D341Med (cell line): ENCODE measurements at regions not wholly inside any gene's neighbourhood (a gene's known extent, or its start where the extent isn't known, plus 50 kb on each side); places are given as distances from the start of the nearest gene placed in this dataset.
"Not testable (repeated sequence)": the region's sequence is repeated elsewhere in the genome, so short reads cannot be mapped to it uniquely, and the experiment has no call there.

Source experiments
- DNase-seq: peaks from one replicate; pipeline ENCODE4 v3.0.0; 2012; ENCODE audit warnings: low spot score

GRCh38 chr1:74818241-74818640, 85.3 kb downstream of the TYW3 start:
- DNase-seq = no peak

GRCh38 chr1:74818661-74819456, 85.9 kb downstream of the TYW3 start:
- no peak for DNase-seq

- DNase-seq = no peak
Measured at GRCh38 chr1:74822851-74823401, 90.0 kb downstream of the TYW3 start.

GRCh38 chr1:74824497-74825107, 91.7 kb downstream of the TYW3 start:
- no peak for DNase-seq

- DNase-seq = no peak
Measured at GRCh38 chr1:74830766-74831165, 97.8 kb downstream of the TYW3 start.

- DNase-seq = no peak
Measured at GRCh38 chr1:74834261-74834660, 101.3 kb downstream of the TYW3 start.

DNA sequence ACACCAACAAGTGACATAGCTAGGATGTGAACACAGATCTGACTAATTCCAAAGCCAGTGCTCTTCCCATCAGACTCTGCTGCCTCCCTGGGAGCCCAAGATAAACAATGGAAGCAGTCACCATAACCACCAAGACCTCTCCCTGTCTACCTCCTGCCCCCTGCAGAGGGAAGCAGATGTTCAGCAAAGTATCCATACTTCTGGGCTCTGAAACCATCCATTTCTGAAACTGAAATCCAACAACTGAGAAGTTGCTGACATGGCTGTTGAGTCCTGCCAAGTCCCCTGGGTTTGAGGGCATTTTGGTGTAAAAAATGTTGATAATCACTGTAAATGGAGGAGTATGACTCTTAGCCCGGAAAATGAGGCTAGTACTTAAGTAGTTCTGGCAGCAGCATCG, 102.1 kb downstream of the TYW3 start:
- DNase-seq = no peak

GRCh38 chr1:74842726-74843125, 109.8 kb downstream of the TYW3 start:
- no peak for DNase-seq

DNA sequence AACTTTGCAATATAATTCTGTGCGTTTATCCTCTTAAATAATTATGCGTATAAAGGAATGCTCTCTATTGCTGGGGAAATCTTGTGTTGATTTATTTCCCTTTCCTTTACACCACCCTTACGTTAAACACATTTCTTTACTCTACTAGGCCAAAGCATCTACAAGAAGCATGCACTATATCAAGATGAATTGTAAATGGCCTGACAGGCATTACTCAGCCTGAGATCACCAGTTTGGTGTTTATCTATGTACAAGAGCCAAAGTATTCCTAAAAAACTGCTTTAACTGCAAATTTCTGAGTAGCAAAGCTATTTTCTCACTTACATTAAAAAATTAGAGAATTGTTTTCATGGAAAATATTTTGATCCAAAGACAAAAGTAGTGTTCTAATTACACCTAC, 114.8 kb downstream of the TYW3 start:
- DNase-seq = no peak

DNA sequence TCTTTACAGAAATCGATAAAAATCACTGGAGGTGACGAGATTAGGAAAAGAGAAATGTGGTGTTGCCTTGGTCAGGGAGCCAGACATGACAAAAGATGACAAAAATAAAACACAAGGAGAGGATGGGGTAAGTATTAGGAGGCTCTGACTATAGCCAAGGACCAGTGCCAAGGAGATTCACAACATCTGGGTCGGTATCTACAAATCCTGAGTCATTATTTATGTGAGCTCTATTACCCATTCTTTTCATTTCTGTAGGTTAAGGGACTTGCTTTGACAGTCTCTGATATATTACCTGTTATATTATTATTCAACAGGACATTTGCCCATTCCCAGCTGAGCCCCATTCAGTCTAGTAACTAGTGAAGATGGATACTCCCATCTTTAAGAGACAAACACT, 120.8 kb downstream of the TYW3 start:
- DNase-seq = no peak

DNA sequence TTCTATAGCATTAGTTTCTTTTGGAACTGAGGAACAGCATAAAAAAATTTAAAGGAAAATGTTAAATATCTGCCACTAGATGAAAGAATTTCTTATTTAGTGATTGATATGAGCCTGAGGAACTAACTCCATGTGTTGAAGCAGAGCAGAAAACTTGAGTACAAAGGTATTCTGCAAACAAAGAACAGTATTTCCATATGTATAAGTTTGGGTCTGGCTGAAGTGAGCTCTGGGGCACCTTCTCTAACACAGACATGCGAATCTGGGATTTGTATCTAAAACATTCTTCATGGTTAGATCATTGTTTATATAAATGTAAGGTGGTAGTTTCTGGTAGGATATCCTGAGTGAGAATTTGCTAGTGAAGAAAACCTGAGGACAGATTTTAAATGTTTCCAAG, 123.2 kb downstream of the TYW3 start:
- DNase-seq = no peak

DNA sequence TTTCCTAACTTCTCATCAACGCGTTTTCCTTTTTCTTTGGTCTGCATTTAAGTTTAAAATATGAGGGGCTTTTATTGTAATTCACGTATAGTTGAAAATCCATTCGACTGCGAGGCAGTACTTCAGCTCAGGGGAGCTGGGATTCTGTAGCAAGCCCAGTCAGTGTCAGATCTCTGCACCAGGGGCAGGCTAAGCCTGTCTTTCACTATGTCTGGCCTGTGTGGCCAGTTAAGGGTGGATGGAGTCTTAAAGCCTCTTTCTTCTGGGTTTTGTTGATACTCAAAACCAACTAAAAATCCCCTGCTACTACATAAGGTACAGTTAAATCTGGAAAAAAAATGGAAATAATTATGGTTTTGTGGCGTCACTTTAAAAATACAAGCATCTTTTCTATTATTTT, 124.7 kb downstream of the TYW3 start:
- no peak for DNase-seq

DNA sequence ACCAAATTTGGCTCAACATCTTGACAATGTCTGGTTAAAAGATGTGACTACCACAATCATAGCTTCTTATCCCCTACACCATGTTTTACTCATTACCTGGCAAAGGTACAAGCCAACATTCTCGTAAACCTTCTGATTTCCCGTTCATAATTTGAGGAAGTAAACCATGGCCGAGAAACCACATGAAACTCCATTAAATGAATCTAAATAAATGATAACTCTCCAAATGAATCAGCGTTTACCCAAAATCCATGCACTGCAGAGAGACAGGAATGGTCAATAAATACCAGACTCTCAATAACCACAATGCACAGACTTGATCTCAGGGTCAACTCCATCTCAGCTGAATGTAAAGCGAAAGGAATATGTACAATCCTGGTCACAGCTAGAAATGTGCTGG, 125.2 kb downstream of the TYW3 start:
- DNase-seq = no peak

GRCh38 chr1:74861867-74862266, 128.9 kb downstream of the TYW3 start:
- DNase-seq = no peak

DNA sequence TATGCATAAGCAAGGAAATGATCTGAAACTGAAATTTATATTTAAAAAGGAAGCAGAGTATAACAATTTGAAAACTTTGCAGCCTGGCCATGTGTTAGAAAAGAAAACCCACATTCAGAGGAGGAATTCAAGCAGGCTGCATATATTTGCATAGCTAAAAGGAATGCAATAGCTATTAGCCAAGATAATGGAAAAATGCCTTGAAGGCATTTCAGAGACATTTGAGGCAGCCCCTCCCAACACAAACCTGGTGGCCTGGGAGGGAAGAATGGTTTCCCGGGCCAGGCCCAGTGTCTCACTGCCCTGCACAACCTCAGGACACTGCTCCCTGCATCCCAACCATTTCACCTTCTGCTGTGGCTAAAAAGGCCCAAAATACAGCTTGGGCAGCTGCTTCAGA, 136.8 kb downstream of the TYW3 start:
- no peak for DNase-seq

- DNase-seq = not testable (repeated sequence)
Measured at GRCh38 chr1:74877366-74877765, 144.4 kb downstream of the TYW3 start.

DNA sequence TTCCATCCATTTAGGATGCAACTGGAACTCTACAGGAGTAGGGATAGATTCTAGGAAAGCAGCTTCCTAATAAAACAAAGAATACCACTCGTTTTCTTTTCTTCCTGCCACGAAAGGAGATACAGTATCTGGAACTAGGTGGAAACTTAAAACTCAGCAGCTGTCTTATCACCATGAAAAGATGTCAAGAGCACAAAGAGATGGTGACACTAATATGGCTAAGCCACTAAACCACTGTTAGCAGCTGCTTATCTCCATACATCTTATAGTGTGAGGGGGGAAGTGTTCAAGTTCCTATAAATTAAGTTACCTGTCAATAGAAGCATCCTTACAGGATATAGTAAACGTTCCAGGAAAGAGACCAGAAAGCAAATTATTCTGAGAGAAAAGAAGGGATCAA, 162.5 kb downstream of the TYW3 start:
- DNase-seq = no peak

GRCh38 chr1:74908131-74908530, 175.2 kb downstream of the TYW3 start:
- DNase-seq = no peak

DNA sequence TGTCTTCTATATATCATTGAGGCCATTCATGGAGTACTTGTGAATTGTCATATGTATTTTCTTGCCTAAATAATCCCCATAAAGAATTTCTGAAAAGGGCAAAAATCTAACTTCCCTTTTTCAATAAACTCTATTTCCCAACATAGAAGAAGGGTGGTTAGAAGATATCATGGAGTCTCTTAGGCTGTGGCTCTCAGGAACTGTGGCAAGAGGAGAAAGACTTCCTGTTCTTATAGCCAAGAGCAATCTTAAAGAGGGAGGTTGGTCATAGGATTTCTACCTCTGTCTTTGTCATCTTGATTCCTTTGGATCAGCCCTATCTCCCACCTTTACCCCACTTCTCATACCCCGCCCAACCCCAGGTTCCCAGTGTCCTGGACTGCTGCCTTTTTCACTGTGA, 175.8 kb downstream of the TYW3 start:
- no peak for DNase-seq

- no peak for DNase-seq
Measured at GRCh38 chr1:74913978-74914377, 181.0 kb downstream of the TYW3 start.

- DNase-seq = no peak
Measured at GRCh38 chr1:74933500-74933899, 200.5 kb downstream of the TYW3 start.

DNA sequence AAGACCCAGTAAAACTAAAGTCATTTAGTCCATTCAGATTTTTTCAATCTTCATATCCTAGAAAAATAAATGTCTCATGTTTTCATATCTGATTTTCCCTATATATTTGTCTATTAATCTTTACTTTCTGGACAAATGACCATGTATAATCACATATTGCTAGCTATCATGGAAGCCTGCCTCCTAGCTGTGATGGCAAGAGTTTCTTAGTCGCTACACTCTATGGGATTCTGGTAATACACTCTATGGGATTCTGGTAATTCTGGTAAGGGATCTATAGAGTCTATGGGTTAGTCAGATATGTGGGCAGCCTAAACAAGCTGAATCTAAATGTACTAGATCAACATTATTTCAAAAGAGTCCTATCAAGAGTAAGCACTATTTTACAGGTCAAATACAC, 198.7 kb upstream of the LHX8 start:
- DNase-seq = no peak

DNA sequence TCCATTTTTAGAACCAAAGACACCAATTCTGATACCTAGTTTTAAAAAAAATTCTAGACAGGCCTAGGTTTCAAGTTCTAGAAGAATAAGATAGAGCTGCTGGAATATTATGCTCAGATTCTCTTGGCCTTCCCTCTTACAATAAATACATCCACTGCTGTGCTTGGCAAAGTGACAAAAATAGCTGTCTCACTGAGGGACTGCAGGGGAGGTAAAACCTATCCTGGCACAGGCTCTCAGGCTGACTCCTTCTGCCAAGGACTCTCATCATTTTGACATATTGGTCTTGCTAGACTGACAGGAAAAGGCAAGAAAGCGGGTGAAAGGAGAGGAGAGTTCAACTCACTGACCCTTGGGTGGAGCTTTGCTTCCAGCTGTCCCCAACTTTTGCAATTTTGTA, 197.0 kb upstream of the LHX8 start:
- no peak for DNase-seq

- no peak for DNase-seq
Measured at GRCh38 chr1:74943046-74943445, 191.1 kb upstream of the LHX8 start.
